ENCODE measurements at regions not wholly inside any gene's neighbourhood (a gene's known extent, or its start where the extent isn't known, plus 50 kb on each side); places are given as distances from the start of the nearest gene placed in this dataset.
"Not testable (repeated sequence)": the region's sequence is repeated elsewhere in the genome, so short reads cannot be mapped to it uniquely, and the experiment has no call there.

DNA sequence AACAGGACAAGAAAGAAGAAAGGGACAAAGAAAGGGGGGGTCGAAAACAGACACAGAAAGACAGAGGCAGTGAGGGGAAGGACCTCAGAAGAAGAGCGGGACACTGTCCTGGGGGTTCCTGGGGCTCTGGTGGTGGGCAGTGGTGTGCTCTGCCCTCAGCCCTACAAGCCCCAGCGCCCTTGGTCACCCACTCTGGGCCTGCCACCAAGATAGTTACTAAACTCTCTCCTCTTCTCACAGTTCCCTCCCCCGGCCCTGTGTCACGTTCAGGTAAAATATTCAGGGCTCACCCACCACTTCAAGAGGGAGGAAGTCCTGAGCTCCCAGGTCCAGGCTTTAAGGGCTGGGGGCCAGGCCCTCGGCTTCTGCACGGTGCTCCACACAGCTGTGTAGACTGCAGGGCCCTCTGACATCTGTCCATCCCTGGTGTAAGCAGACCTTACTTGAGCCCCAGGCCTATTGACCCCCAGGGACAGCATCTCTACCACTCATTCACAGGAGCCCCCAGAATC is 87.4 kb downstream of the MRPL14 start:
- no peak for DNase-seq (ENCODE audit: low spot score)
- in situ Hi-C loops (cut with HindIII; ENCODE audit: low sequenced_read_pairs): no loop called here

DNA sequence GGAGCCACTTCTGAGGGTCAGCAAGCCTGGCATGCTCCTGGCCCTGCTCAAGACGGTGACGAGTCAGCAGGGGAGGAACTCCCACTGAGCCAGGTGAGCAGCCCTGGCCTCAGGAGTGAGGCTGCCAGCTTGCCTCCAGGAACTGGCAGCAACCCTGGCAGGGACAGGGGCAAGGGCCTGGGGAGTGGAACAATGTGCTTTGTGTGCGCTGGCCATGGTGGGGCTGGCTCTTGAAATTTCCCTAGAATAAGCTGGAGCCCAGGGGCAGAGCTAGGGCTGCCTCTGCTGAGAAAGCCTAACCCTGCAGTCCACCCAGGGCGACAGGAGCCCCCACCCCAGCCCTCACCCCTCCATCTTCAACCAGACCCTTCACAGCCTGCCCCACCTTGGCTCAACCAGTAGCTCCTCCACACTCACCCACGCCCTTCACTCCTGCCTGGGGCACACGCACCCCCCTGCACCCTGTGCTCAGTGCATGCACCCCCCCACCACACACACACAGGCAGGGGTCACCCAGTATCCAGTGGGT is 88.0 kb downstream of the MRPL14 start:
- in situ Hi-C loops (cut with HindIII; ENCODE audit: low sequenced_read_pairs): no loop called here
- DNase-seq (ENCODE audit: low spot score): no peak

DNA sequence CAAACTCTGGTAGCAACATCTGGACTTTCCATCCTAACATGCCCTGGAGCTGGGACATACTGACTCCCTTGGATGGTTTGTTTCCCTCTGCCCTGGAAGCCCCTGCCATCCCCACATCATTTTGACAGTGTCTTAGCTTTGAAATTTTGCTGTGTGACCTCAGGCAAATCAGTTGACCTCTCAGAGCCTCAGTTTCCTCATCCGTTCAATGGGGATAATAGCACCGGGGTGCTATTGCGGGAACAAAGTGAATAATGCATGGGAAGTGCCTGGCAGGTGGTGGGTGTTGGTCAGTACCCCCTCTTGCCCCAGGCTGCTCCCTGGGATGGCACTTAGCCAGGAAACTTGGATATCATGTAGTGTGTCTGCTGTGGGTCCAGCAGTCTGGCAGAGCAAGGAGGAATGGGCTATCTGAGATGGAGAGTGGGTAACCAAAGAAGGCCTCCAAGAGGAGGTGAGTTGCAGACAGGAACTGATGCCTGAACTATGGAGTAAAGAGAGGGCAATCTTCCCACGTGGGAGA is 88.6 kb downstream of the MRPL14 start:
- in situ Hi-C loops (cut with HindIII; ENCODE audit: low sequenced_read_pairs): no loop called here
- DNase-seq (ENCODE audit: low spot score): no peak

DNA sequence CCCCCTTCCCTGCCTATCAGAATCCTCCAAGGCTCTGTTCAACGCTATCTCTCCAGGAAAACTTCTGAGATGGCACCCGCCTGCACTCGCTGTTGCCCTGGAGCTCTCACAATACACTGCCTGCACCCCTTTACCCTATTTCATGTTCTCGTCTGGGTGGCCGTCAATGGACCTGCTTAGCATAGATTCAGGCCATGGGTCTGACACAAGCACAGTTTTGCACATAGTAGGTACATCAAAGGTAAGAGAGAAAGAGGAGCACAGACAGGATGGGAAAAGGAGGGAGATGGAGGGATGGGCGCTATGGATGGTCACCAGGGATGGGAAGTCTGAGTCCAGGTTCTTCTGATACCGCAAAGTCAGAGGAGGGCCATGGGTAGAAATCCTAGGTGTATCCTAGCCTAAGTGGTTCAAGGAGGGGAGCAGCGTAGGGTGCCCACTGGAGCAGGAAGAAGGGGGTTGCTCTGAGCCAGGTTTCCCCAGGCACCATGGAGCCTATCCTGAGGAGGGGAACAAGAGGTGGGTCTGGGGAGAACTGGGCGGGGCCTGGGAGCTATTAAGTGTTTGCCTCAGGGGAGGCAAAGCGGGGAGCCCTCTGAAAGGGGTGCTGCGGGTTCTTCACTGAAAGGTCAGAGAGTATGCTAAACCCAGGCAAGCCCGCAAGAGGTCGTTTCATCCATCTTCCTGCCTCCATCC is 89.3 kb downstream of the MRPL14 start:
- DNase-seq (ENCODE audit: low spot score): no peak
- in situ Hi-C loops (cut with HindIII; ENCODE audit: low sequenced_read_pairs): no loop called here

DNA sequence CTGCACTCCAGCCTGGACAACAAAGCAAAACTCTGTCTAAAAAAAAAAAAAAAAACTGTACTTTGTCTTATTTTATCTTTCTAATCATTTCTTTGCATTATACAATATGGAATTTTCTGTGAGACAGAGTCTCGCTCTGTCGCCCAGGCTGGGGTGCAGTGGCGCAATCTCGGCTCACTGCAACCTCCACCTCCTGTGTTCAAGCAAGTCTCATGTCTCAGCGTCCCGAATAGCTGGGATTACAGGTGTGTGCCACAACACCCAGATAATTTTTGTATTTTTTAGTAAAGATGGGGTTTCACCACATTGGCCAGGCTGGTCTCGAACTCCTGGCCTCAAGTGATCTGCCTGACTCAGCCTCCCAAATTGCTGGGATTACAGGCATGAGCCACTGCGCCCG is 90.0 kb downstream of the MRPL14 start:
- DNase-seq (ENCODE audit: low spot score); in situ Hi-C loops (cut with HindIII; ENCODE audit: low sequenced_read_pairs): not testable (repeated sequence)

DNA sequence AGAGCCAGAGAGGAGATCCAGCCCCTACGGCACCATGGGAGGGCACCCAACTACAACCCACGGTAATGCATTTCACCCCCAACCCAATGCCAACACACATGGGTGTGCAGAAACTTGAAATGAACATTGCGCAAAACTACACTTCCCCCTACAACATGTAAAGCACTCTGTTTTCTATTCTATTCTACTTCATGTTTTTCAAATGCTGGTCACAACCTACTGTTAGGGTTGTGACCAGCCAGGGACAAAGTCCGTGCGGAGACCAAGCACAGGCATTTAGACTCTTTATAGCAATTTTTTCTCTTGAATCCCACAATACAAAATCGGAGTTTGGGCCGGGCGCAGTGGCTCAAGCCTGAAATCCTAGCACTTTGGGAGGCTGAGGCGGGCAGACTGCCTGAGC is 90.6 kb downstream of the MRPL14 start:
- in situ Hi-C loops (cut with HindIII; ENCODE audit: low sequenced_read_pairs): no loop called here
- DNase-seq (ENCODE audit: low spot score): no peak

DNA sequence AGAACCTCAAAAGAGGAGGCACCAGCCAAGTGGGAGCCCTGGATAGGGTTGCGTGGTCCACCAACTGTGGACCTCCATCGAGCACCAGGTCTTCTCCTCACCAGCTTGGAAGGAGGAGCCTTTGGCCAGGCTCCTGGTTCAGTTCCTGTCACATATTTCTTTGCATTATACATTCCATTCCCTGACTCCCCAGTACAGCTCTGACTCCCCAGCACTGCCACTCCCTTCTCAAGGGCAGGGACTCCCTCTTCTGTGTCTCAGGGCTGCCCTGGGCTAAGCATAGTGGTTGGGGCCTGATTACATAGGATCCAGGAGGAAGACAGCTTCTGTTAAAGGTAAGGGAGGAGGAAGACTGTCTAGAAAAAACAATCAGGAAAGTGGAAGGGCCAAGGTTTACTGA is 91.1 kb downstream of the MRPL14 start:
- DNase-seq (ENCODE audit: low spot score): no peak
- in situ Hi-C loops (cut with HindIII; ENCODE audit: low sequenced_read_pairs): no loop called here

DNA sequence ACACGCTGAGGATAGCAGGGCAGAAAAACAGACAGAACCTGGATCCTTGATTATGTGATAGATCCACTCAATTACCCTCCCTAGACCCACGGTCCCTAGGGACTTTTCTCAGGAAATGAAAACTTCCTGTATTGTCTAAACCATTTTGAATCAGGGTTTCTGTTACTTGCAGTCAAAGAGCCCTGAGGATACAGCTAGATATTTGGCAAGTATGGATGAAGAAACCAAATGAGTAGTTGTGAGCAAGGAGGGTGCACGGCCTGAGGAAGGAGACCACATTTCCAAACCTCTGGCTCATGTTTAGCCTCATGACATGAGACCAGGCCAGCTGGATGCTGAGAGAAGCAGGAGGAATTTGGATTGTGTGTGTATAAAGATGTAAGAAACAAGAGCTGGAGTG is 91.6 kb downstream of the MRPL14 start:
- in situ Hi-C loops (cut with HindIII; ENCODE audit: low sequenced_read_pairs): no loop called here
- no peak for DNase-seq (ENCODE audit: low spot score)

DNA sequence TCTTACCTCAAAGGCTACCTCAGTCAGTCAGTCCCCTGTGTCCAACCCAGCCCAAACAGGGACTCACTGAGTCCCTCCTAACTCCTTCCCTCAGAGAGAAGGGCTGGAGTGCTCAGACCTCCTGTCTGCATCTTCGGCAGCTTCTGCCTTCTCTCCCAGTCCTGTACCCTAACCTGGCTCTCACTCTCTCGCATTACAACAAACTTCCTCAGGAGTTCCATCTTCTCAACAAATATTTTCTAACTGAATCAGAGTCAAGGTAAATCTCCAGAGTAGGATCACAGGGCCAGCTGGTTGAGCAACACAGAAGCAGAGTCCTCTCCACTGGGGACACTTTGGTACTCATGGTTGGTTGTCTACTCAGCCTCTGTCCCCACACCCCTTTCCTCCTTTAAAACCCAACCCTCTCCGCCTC is 92.3 kb downstream of the MRPL14 start:
- no peak for DNase-seq (ENCODE audit: low spot score)
- in situ Hi-C loops (cut with HindIII; ENCODE audit: low sequenced_read_pairs): no loop called here

DNA sequence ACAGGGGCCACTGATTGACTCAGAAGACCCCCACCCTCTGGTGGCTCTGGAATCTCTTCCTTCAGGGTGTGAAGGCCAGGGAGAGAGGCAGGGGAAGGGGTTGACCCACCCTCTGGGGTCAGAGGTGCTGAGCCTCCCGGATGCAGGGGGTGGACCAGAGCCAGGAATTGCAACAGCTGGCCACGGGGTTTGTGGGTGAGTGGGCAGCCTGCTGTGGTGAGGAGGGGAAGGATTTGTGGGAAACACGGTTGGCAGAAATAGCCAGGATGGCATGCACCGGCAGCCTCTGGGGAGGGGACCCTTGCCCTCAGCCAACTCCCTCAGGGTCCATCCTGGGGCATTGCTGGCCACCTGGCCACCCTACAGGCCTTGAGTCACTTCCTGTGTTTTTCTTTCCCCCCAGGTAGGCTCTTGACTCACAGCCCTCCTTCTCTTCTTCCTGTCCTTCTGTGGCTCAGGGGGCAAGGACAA is 92.8 kb downstream of the MRPL14 start:
- DNase-seq (ENCODE audit: low spot score): no peak
- in situ Hi-C loops (cut with HindIII; ENCODE audit: low sequenced_read_pairs): no loop called here

DNA sequence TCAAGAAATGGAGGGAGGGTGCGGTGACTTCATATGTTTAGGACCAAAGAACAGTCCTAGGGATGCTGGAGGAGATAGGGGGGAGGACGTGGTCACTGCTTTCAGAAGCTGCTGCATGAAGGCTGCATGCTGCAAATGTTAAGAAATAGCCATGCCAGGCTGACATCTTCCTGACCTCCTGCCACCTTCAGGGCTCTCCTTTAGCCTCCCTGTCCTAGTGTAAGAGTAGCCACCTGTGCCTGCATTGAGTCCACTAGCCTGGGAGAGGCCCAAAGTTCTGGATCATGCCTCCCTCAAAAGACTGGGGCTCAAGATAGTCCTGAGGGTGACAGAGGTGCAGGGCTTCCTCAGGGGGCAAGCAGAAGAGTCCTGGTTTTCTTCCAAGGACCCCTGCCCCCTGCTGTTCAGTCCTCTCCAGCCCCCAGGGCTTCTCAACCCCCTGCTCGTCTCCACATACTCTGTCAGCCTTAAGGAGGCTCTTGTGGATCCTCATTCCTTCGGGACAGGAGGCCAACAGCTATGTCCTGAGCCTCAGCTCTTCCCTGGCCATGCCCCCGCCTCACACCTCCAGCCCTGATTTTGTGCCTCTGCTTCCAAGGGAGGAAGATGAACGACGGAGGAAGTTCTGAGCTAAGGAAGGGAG is 96.3 kb downstream of the MRPL14 start:
- no peak for DNase-seq (ENCODE audit: low spot score)
- in situ Hi-C loops (cut with HindIII; ENCODE audit: low sequenced_read_pairs): no loop called here

DNA sequence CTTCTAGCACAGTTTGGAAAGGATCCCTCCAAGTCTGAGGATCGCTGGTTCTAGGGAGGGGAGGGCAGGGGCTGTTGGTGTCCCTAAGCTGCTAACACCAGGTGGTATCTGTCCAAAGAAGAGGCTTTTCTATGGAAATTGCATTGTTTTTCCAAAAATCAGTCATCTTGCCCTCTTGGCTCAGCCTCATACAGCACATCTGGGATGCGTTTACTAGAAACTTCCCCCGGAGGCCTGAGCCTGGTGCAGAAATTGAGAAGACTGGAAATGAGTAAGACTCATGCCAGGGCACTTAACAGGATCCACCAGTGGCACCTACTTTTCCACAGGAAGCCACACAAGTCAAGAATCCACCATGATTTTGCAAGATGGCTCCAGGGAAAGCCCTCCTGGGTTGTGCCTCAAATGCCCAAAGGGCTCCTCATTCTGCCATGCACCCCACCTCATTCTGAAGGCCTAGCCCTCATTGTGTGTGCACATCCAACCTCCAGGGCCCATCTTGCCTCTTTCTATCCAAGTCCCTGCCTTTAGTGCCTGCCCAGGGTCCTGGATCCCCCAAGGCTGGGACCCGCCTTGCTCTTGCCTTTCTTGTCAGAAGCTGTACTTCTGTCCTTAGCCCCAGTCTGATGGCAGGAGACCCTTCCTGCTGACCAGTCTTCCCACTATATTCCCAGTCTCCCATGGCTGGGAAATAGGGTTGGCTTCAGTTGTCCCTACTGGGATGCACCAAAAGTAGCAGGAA is 97.6 kb downstream of the MRPL14 start:
- no peak for DNase-seq (ENCODE audit: low spot score)
- in situ Hi-C loops (cut with HindIII; ENCODE audit: low sequenced_read_pairs): no loop called here

DNA sequence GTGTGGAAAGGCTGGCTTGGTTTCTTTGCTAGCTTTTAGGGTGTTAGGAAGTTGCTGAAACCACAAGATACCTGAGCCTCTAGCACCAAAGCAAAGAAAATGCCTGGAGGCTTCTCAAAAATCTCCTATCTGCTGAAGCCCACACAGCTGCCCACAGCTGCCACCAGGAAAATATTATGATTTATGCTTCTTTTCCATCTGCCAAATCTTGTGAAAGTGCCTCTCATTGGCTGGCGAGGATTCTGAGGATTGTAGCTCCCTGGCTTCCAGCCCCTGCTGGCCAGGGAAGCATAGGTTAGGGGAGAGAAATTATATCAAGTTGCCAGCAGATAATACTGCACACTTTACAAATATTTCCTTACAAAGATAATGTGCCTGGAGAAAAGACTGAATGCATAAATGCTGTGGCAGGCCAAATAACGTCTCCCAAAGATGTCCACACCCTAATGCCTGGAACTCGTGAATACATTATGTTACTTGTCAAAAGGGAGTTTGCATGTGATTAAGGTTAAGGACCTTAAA is 98.4 kb downstream of the MRPL14 start:
- no peak for DNase-seq (ENCODE audit: low spot score)
- in situ Hi-C loops (cut with HindIII; ENCODE audit: low sequenced_read_pairs): no loop called here

DNA sequence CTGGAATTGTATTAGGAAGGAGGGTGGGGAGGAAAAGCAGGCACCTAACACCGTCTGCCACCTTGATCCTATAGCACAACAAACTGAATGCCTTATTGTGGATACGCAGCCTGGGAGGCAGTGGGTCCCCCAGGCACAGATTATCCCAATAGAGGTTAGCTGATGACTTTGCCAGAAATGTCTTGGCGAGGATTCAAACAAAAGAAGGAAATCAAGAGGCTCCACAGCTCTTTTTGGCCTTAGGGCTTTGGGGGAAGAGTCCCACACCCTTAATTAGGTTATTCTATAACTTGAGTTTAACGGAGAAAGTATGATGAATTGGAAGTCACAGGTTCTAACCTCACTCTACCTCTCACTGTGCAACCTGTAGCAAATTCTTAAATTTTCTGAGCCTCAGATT is 102.0 kb downstream of the MRPL14 start:
- in situ Hi-C loops (cut with HindIII; ENCODE audit: low sequenced_read_pairs): no loop called here
- no peak for DNase-seq (ENCODE audit: low spot score)

DNA sequence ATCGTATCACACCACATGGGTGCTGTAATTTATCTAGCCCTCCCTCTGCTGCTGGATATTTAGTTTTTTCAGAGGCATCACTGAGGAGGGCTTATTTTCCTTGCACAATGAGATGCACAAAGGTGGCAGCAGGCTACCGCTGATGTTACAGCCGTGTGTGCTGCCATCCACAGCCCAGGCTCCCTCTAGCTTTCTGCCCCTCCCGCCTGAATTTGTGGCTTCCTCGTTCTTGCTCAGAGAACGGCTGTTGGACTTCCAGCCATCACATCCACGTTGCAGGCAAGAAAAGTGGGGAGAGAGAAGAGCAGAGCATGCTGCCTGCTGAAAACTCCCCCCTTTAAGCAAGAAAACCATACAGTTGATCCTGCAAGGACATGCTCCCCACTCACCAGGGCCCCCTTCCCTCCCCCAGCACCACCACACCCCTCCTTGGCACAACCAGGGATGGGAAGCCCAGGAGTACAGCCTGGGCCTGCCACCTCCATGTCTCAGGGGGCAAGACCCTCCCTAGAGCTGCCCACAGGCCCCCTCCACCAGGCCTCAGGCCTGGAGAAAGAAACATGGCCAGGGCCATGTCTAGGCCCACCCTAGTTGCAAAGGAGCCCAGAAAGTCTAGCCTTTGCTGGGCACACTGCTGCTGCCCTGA is 102.6 kb downstream of the MRPL14 start:
- no peak for DNase-seq (ENCODE audit: low spot score)

DNA sequence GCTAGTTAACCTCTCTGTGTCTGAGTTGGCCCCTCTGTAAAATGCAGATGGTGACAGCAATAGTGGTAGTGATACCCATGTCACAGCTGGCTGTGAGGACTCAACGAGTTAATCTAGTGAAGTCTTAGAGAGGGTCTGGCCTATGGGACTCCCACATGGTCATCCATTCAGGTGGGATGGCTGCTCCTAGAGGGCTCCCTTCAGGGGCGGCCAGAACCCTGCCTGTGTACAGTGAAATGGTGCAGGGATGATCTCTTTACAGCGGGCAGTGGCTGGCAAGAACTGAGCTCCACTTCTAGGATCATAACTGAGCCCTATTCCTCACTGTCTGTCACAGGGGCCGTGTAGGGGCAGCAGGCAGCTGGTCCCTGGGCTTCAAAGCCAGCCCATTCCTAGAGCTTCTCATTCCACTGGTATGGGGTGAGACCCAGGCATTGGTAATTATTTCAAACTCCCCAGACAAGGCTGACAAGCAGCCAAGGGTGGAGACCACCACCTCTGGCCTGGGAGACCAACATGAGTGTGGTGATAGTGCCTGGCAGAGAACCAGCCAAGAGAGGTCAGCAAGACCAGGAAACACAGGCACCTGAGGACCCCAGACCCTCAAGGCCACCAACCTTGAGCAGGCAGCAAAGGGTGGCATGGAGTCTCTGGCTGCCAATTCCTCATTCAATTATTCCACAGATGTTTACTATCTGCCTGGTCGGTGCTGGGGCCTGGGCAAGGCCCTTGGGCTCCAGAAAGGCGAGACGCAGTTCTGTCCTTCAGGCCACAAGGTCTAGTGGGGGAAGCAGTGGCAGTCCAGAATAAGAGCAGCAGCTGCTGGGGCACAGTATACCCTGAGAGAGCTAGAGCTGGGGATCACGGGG is 103.4 kb downstream of the MRPL14 start:
- no peak for DNase-seq (ENCODE audit: low spot score)
- in situ Hi-C loops (cut with HindIII; ENCODE audit: low sequenced_read_pairs): no loop called here

More for the DNA sequence above, 102.6 kb downstream of the MRPL14 start:
- in situ Hi-C loops (cut with HindIII; ENCODE audit: low sequenced_read_pairs): no loop called here

DNA sequence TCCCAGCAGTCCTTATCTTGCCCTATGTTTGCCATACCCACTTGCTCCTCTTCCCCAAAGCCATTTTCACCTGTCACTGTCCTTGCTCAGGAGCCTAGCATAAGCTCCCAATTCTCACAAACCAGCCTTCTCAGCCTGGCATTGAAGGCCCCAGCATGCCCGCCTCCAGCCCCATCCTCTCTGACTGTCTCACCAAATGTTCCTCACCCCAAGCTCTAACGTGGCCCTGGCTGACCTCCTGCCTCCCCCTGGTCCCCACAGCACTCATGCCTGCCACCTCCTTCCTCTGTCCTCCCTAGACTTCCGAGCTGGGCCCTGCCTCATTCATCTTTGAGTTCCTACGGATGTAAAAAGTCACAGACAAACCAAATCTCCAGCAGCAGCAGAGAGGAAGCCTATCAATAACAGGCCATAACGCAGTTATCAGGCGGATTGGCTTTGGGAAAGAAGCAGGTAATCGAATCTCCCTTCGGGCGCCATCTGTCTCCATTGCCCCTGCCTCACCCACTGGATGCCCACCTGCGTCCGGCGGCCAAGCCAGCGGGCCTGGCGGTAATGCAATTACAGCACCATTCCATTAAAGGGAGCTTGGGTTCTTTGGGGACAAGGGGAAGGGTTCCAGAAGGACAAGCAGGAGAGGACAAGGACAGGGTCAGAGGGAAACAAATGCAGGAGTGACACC is 104.4 kb downstream of the MRPL14 start:
- no peak for DNase-seq (ENCODE audit: low spot score)
- in situ Hi-C loops (cut with HindIII; ENCODE audit: low sequenced_read_pairs): no loop called here

DNA sequence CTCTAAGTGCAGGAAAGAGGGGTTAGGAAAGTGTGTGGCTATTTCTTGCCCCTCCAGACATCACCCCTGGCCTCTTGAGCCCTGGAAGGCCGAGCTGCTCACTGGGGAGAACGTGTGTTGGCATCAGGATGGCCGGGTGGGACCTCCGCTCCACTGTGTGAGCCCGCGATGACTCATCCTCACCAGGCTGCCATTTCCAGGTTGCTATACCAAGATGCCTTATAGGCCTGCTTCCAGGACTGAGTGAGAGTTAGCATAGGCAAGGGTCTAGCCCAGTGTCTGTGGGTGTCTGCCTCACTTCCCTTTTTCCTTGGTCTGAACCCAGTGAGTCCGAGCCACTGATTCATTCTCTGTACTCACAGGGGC is 105.0 kb downstream of the MRPL14 start:
- no peak for DNase-seq (ENCODE audit: low spot score)
- in situ Hi-C loops (cut with HindIII; ENCODE audit: low sequenced_read_pairs): no loop called here

Measured in G401 (cell line).